GM23338 (cell line): ENCODE measurements at regions not wholly inside any gene's neighbourhood (a gene's known extent, or its start where the extent isn't known, plus 50 kb on each side); places are given as distances from the start of the nearest gene placed in this dataset.

ENCODE experiments used
- ATAC-seq: fragments of 200-7000 bp; cut with Tn5 transposase; 3 replicates; pipeline ENCODE4 v1.9.1; 2020
- DNase-seq: peaks from one replicate; pipeline ENCODE4 v3.0.0-alpha.2; 2015; ENCODE audit warnings: low spot score
- H2AFZ ChIP-seq: fragments of 200-600 bp; sonication (generic); 2 replicates; pipeline ENCODE4 v1.8.0; 2016; ENCODE audit warnings: antibody characterized with exemption, mild to moderate bottlenecking, moderate library complexity
- H3F3A ChIP-seq: fragments of 200-600 bp; sonication (generic); replicated peaks from 2 replicates; pipeline ENCODE4 v1.8.0; 2017; ENCODE audit warnings: antibody characterized with exemption, mixed run types, low read depth
- H3K27ac ChIP-seq: fragments of 200-600 bp; sonication (generic); 2 replicates; pipeline ENCODE4 v1.6.1; 2016; ENCODE audit warnings: low read depth
- H3K27me3 ChIP-seq: fragments of 200-600 bp; sonication (generic); 2 replicates; pipeline ENCODE4 v1.8.0; 2016; ENCODE audit warnings: mild to moderate bottlenecking, mixed run types, moderate library complexity; ENCODE audit not compliant: insufficient read depth
- H3K36me3 ChIP-seq: fragments of 200-600 bp; sonication (generic); 2 replicates; pipeline ENCODE4 v1.8.0; 2016; ENCODE audit warnings: mild to moderate bottlenecking; ENCODE audit not compliant: insufficient read depth
- H3K4me1 ChIP-seq: fragments of 200-600 bp; sonication (generic); 2 replicates; pipeline ENCODE4 v1.8.0; 2016; ENCODE audit warnings: mild to moderate bottlenecking, moderate library complexity; ENCODE audit not compliant: insufficient read depth
- H3K4me2 ChIP-seq: fragments of 200-600 bp; sonication (generic); 2 replicates; pipeline ENCODE4 v1.7.1; 2017; ENCODE audit warnings: mixed run types
- H3K4me3 ChIP-seq: fragments of 200-600 bp; sonication (generic); 2 replicates; pipeline ENCODE4 v1.6.1; 2016; ENCODE audit warnings: mixed run types
- H3K79me2 ChIP-seq: fragments of 200-600 bp; sonication (generic); replicated peaks from 2 replicates; pipeline ENCODE4 v1.8.0; 2017; ENCODE audit warnings: mild to moderate bottlenecking; ENCODE audit not compliant: insufficient read depth
- H3K9me2 ChIP-seq: fragments of 200-600 bp; sonication (generic); 2 replicates; pipeline ENCODE4 v1.8.0; 2017; ENCODE audit not compliant: insufficient read depth
- H4K20me1 ChIP-seq: fragments of 200-600 bp; sonication (generic); replicated peaks from 2 replicates; pipeline ENCODE4 v1.8.0; 2017; ENCODE audit warnings: mild to moderate bottlenecking; ENCODE audit not compliant: insufficient read depth
- H3K27ac Mint-ChIP-seq: 2 replicates; pipeline ENCODE4 v1.8.0; 2020; ENCODE audit warnings: inconsistent platforms, mild to moderate bottlenecking, moderate library complexity, mixed read lengths
- H3K27me3 Mint-ChIP-seq: 3 replicates; pipeline ENCODE4 v1.8.0; 2022; ENCODE audit warnings: low read depth, mild to moderate bottlenecking, moderate library complexity, mixed read lengths, inconsistent platforms; ENCODE audit not compliant: insufficient read depth, poor library complexity
- H3K36me3 Mint-ChIP-seq: 3 replicates; pipeline ENCODE4 v1.8.0; 2021; ENCODE audit warnings: low read depth, mild to moderate bottlenecking, inconsistent platforms, moderate library complexity, mixed read lengths
- H3K4me1 Mint-ChIP-seq: 3 replicates; pipeline ENCODE4 v1.8.0; 2020; ENCODE audit warnings: mild to moderate bottlenecking, inconsistent platforms, mixed read lengths
- H3K4me3 Mint-ChIP-seq: 3 replicates; pipeline ENCODE4 v1.8.0; 2021; ENCODE audit warnings: moderate library complexity, mild to moderate bottlenecking, inconsistent platforms, mixed read lengths
- H3K9me3 Mint-ChIP-seq: 3 replicates; pipeline ENCODE4 v1.8.0; 2020; ENCODE audit warnings: moderate library complexity, mild to moderate bottlenecking, inconsistent platforms, mixed read lengths
- EZH2 ChIP-seq: fragments of 200-600 bp; sonication (generic); IDR thresholded peaks from one replicate; pipeline ENCODE4 v1.8.0; 2017; ENCODE audit warnings: antibody characterized with exemption, mild to moderate bottlenecking, low read depth; ENCODE audit not compliant: unreplicated experiment
- EZH2phosphoT487 ChIP-seq: fragments of 200-600 bp; sonication (generic); IDR thresholded peaks from one replicate; pipeline ENCODE4 v1.8.1; 2018; ENCODE audit warnings: antibody characterized with exemption; ENCODE audit not compliant: unreplicated experiment
- JUNB ChIP-seq: IDR thresholded peaks from one replicate; pipeline ENCODE4 v1.6.1; 2016; ENCODE audit warnings: antibody characterized with exemption; ENCODE audit not compliant: unreplicated experiment
- NANOG ChIP-seq: IDR thresholded peaks from 2 replicates; pipeline ENCODE4 v1.6.1; 2016; ENCODE audit warnings: antibody characterized with exemption, borderline replicate concordance
- POLR2AphosphoS5 ChIP-seq: IDR thresholded peaks from 2 replicates; pipeline ENCODE4 v1.6.1; 2016; ENCODE audit warnings: antibody characterized with exemption, low read depth
- STAT1 ChIP-seq: IDR thresholded peaks from one replicate; pipeline ENCODE4 v1.6.1; 2016; ENCODE audit warnings: antibody characterized with exemption; ENCODE audit not compliant: unreplicated experiment
- ZNF331 ChIP-seq: fragments of 250-450 bp; sonication (Bioruptor Pico); IDR thresholded peaks from 2 replicates; pipeline ENCODE4 v1.5.0; 2020; ENCODE audit warnings: low read depth, mild to moderate bottlenecking, moderate library complexity
- TF ChIP-seq, protein P1 (sequence below): IDR thresholded peaks from 2 replicates; pipeline ENCODE4 v1.6.1; 2016; ENCODE audit warnings: antibody characterized with exemption
- TF ChIP-seq, protein P2 (sequence below): IDR thresholded peaks from one replicate; pipeline ENCODE4 v1.6.1; 2018; ENCODE audit warnings: antibody characterized with exemption; ENCODE audit not compliant: unreplicated experiment
- TF ChIP-seq, protein P3 (sequence below): fragments of 250-450 bp; sonication (Bioruptor Pico); IDR thresholded peaks from 2 replicates; pipeline ENCODE4 v1.5.0; 2020; ENCODE audit warnings: mild to moderate bottlenecking, moderate library complexity

DNA sequence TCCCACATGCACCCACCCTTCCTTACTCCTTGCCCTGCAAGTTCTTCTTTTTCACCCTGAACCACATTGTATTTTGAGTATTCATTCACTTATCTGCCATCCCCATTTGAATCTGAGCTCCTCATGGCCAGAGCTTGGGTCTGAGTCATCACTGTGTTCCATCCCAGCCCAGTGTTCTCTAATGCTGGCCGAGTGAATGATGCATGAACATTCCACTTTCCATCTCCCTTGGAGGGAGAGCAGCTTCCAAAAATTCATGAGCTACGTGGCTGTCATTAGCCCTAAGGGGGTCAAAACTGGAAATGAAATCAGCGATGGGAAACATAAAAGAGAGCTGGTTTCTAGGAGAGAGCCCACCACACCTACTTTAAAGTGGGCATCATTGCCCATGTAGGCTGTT lies 187.0 kb upstream of the USP24 start:
- no peak for ATAC-seq
- H3K9me3 Mint-ChIP-seq: peaks cover 3% of the 10 kb centered on the region; the same call in 2 of the 3 replicates

More for the DNA sequence above, 187.0 kb upstream of the USP24 start:
- Histone ChIP-seq H2AFZ (no peak overlapping the region), H3K27me3 (no peaks in the 10 kb centered on the region), H3K4me3 (no peak overlapping the region), H3F3A (no peaks in the 10 kb centered on the region), H3K4me2 (no peak overlapping the region), H3K27ac (no peak overlapping the region), H3K9me2 (0 out of 2 replicates have a peak, but pooled peaks cover 13% of the 10 kb centered on the region), H4K20me1 (no peaks in the 10 kb centered on the region), H3K79me2 (no peaks in the 10 kb centered on the region), H3K36me3 (no peaks in the 10 kb centered on the region), H3K4me1 (no peaks in the 10 kb centered on the region)
- DNase-seq: no peak
- TF ChIP-seq, protein P1, sequence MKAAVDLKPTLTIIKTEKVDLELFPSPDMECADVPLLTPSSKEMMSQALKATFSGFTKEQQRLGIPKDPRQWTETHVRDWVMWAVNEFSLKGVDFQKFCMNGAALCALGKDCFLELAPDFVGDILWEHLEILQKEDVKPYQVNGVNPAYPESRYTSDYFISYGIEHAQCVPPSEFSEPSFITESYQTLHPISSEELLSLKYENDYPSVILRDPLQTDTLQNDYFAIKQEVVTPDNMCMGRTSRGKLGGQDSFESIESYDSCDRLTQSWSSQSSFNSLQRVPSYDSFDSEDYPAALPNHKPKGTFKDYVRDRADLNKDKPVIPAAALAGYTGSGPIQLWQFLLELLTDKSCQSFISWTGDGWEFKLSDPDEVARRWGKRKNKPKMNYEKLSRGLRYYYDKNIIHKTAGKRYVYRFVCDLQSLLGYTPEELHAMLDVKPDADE: no peak
- TF ChIP-seq, protein P2, sequence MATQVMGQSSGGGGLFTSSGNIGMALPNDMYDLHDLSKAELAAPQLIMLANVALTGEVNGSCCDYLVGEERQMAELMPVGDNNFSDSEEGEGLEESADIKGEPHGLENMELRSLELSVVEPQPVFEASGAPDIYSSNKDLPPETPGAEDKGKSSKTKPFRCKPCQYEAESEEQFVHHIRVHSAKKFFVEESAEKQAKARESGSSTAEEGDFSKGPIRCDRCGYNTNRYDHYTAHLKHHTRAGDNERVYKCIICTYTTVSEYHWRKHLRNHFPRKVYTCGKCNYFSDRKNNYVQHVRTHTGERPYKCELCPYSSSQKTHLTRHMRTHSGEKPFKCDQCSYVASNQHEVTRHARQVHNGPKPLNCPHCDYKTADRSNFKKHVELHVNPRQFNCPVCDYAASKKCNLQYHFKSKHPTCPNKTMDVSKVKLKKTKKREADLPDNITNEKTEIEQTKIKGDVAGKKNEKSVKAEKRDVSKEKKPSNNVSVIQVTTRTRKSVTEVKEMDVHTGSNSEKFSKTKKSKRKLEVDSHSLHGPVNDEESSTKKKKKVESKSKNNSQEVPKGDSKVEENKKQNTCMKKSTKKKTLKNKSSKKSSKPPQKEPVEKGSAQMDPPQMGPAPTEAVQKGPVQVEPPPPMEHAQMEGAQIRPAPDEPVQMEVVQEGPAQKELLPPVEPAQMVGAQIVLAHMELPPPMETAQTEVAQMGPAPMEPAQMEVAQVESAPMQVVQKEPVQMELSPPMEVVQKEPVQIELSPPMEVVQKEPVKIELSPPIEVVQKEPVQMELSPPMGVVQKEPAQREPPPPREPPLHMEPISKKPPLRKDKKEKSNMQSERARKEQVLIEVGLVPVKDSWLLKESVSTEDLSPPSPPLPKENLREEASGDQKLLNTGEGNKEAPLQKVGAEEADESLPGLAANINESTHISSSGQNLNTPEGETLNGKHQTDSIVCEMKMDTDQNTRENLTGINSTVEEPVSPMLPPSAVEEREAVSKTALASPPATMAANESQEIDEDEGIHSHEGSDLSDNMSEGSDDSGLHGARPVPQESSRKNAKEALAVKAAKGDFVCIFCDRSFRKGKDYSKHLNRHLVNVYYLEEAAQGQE: no peak
- TF ChIP-seq, protein P3, sequence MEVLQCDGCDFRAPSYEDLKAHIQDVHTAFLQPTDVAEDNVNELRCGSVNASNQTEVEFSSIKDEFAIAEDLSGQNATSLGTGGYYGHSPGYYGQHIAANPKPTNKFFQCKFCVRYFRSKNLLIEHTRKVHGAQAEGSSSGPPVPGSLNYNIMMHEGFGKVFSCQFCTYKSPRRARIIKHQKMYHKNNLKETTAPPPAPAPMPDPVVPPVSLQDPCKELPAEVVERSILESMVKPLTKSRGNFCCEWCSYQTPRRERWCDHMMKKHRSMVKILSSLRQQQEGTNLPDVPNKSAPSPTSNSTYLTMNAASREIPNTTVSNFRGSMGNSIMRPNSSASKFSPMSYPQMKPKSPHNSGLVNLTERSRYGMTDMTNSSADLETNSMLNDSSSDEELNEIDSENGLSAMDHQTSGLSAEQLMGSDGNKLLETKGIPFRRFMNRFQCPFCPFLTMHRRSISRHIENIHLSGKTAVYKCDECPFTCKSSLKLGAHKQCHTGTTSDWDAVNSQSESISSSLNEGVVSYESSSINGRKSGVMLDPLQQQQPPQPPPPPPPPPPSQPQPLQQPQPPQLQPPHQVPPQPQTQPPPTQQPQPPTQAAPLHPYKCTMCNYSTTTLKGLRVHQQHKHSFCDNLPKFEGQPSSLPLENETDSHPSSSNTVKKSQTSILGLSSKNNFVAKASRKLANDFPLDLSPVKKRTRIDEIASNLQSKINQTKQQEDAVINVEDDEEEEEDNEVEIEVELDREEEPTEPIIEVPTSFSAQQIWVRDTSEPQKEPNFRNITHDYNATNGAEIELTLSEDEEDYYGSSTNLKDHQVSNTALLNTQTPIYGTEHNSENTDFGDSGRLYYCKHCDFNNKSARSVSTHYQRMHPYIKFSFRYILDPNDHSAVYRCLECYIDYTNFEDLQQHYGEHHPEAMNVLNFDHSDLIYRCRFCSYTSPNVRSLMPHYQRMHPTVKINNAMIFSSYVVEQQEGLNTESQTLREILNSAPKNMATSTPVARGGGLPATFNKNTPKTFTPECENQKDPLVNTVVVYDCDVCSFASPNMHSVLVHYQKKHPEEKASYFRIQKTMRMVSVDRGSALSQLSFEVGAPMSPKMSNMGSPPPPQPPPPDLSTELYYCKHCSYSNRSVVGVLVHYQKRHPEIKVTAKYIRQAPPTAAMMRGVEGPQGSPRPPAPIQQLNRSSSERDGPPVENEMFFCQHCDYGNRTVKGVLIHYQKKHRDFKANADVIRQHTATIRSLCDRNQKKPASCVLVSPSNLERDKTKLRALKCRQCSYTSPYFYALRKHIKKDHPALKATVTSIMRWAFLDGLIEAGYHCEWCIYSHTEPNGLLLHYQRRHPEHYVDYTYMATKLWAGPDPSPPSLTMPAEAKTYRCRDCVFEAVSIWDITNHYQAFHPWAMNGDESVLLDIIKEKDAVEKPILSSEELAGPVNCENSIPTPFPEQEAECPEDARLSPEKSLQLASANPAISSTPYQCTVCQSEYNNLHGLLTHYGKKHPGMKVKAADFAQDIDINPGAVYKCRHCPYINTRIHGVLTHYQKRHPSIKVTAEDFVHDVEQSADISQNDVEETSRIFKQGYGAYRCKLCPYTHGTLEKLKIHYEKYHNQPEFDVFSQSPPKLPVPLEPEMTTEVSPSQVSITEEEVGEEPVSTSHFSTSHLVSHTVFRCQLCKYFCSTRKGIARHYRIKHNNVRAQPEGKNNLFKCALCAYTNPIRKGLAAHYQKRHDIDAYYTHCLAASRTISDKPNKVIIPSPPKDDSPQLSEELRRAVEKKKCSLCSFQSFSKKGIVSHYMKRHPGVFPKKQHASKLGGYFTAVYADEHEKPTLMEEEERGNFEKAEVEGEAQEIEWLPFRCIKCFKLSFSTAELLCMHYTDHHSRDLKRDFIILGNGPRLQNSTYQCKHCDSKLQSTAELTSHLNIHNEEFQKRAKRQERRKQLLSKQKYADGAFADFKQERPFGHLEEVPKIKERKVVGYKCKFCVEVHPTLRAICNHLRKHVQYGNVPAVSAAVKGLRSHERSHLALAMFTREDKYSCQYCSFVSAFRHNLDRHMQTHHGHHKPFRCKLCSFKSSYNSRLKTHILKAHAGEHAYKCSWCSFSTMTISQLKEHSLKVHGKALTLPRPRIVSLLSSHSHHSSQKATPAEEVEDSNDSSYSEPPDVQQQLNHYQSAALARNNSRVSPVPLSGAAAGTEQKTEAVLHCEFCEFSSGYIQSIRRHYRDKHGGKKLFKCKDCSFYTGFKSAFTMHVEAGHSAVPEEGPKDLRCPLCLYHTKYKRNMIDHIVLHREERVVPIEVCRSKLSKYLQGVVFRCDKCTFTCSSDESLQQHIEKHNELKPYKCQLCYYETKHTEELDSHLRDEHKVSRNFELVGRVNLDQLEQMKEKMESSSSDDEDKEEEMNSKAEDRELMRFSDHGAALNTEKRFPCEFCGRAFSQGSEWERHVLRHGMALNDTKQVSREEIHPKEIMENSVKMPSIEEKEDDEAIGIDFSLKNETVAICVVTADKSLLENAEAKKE (CRISPR knock-in tag): no peak
- no peak for TF ChIP-seq EZH2
- no peak for TF ChIP-seq ZNF331 (CRISPR knock-in tag)
- TF ChIP-seq JUNB: no peak
- TF ChIP-seq POLR2AphosphoS5: no peak
- TF ChIP-seq EZH2phosphoT487: no peak
- TF ChIP-seq STAT1: no peak
- TF ChIP-seq NANOG: no peak
- no peaks in the 10 kb centered on the region for H3K36me3 Mint-ChIP-seq
- no peaks in the 10 kb centered on the region for H3K27me3 Mint-ChIP-seq
- H3K27ac Mint-ChIP-seq: no peak overlapping the region
- H3K4me3 Mint-ChIP-seq: no peak overlapping the region
- no peaks in the 10 kb centered on the region for H3K4me1 Mint-ChIP-seq
